GM19397 (cell line): ENCODE measurements at regions not wholly inside any gene's neighbourhood (a gene's known extent, or its start where the extent isn't known, plus 50 kb on each side); places are given as distances from the start of the nearest gene placed in this dataset.

Source experiments
- ATAC-seq: cut with Tn5 transposase; IDR thresholded peaks from one replicate; pipeline ENCODE4 v1.9.1; 2021; ENCODE audit warnings: mild to moderate bottlenecking, moderate library complexity; ENCODE audit not compliant: unreplicated experiment

- ATAC-seq = no peak
Observed at GRCh38 chr10:21327289-21327993, 198.0 kb downstream of the SKIDA1 start.

GRCh38 chr10:21326594-21327288, 198.7 kb downstream of the SKIDA1 start:
- ATAC-seq = no peak

- no peak for ATAC-seq
Observed at GRCh38 chr10:21318540-21319167, 206.8 kb downstream of the SKIDA1 start.

- no peak for ATAC-seq
Observed at GRCh38 chr10:21317902-21318301, 207.6 kb downstream of the SKIDA1 start.

GRCh38 chr10:21315645-21316220, 209.7 kb downstream of the SKIDA1 start:
- ATAC-seq = no peak

GRCh38 chr10:21314906-21315644, 210.4 kb downstream of the SKIDA1 start:
- ATAC-seq = no peak

GRCh38 chr10:21314111-21314626, 211.3 kb downstream of the SKIDA1 start:
- no peak for ATAC-seq

- no peak for ATAC-seq
Observed at GRCh38 chr10:21313691-21314090, 211.8 kb downstream of the SKIDA1 start.

GRCh38 chr10:21311426-21311825, 214.1 kb downstream of the SKIDA1 start:
- ATAC-seq = no peak

- ATAC-seq = no peak
Observed at GRCh38 chr10:21309427-21309826, 216.1 kb downstream of the SKIDA1 start.

GRCh38 chr10:21308946-21309345, 216.5 kb downstream of the SKIDA1 start:
- no peak for ATAC-seq

- no peak for ATAC-seq
Observed at GRCh38 chr10:21308018-21308417, 217.5 kb downstream of the SKIDA1 start.

- ATAC-seq = no peak
Observed at GRCh38 chr10:21304608-21305007, 220.9 kb downstream of the SKIDA1 start.

- no peak for ATAC-seq
Observed at GRCh38 chr10:21304198-21304597, 221.3 kb downstream of the SKIDA1 start.

GRCh38 chr10:21300551-21300950, 224.9 kb downstream of the SKIDA1 start:
- no peak for ATAC-seq

GRCh38 chr10:21299330-21299729, 226.2 kb downstream of the SKIDA1 start:
- no peak for ATAC-seq

- ATAC-seq = no peak
Observed at GRCh38 chr10:21298701-21299100, 226.8 kb downstream of the SKIDA1 start.

GRCh38 chr10:21297603-21298383, 227.7 kb downstream of the SKIDA1 start:
- ATAC-seq = no peak

- ATAC-seq = no peak
Observed at GRCh38 chr10:21296575-21297355, 228.7 kb downstream of the SKIDA1 start.
